Activated naive CD8-positive, alpha-beta T cell treated with anti-CD3 and anti-CD28 coated beads for 36 hours (primary cell): ENCODE measurements at regions not wholly inside any gene's neighbourhood (a gene's known extent, or its start where the extent isn't known, plus 50 kb on each side); places are given as distances from the start of the nearest gene placed in this dataset.

Experiments
- DNase-seq: peaks from one replicate; pipeline ENCODE4 v3.0.0; 2021
- H3K27ac Mint-ChIP-seq: one replicate; pipeline ENCODE4 v1.8.0; 2022; ENCODE audit warnings: mild to moderate bottlenecking, moderate library complexity, mixed read lengths
- H3K27me3 Mint-ChIP-seq: one replicate; pipeline ENCODE4 v1.8.0; 2022; ENCODE audit warnings: mild to moderate bottlenecking, mixed read lengths
- H3K36me3 Mint-ChIP-seq: one replicate; pipeline ENCODE4 v1.8.0; 2021; ENCODE audit warnings: mild to moderate bottlenecking, mixed read lengths
- H3K4me1 Mint-ChIP-seq: one replicate; pipeline ENCODE4 v1.8.0; 2021; ENCODE audit warnings: mixed read lengths
- H3K4me3 Mint-ChIP-seq: one replicate; pipeline ENCODE4 v1.8.0; 2022; ENCODE audit warnings: mild to moderate bottlenecking, moderate library complexity, mixed read lengths
- H3K9me3 Mint-ChIP-seq: one replicate; pipeline ENCODE4 v1.8.0; 2022; ENCODE audit warnings: mixed read lengths

- Mint-ChIP-seq H3K27ac (no peak overlapping the region), H3K36me3 (no peaks in the 10 kb centered on the region)
Observed at GRCh38 chr11:127424661-127425060, 424.1 kb upstream of the KIRREL3 start.

DNA sequence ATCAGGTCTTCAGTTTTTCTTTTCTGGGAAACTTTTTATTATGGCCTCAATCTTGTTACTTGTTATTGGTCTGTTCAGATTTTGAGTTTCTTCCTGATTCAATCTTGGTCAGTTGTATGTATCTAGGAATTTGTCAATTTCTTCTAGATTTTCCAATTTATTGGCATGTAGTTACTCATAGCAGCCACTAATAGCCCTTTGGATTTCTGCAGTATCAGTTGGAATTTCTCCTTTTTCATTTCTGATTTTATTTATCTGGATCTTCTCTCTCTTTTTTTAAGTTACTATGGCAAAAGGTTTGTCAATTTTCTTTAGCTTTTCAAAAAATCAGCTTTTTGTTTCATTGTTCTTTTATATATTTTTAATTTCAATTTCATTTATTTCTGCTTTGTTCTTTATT lies 419.6 kb upstream of the KIRREL3 start:
- H3K9me3 Mint-ChIP-seq = no peaks in the 10 kb centered on the region

More at GRCh38 chr11:127424661-127425060, 424.1 kb upstream of the KIRREL3 start:
- Mint-ChIP-seq H3K9me3 (no peaks in the 10 kb centered on the region), H3K27me3 (no peaks in the 10 kb centered on the region), H3K4me3 (no peak overlapping the region), H3K4me1 (no peaks in the 10 kb centered on the region)
- no peak for DNase-seq

DNA sequence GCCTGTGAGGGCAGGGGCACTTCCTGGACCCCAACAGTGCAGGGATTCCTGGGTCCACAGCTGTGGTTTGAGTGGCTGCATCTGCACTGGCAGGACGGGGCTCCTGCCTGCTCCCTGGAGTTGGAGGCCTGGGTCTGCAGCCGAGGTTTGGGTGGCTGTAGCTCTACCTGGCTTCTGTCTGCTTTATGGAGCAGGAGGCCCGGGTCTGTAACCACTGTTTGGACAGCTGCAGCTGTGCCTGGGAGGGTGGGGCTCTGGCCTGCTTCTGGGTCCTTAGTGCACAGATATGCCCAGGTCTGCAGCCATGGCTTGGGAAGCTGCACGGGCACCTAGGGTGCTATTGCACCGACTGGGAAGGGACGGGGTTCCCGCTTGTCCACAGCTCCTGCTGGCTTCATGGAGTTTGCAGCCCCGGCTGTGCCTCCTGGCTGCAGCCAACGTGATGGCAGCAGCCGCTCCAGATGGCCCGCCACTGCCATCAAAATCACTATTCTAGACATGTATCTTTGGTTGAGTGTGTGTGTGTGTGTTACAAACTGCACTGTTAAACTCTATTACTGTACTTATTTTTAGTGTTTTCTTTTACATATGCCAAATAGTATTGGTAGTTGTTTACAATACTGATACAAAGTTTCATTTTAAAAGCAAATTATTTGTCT lies 412.3 kb upstream of the KIRREL3 start:
- DNase-seq = no peak
- no peaks in the 10 kb centered on the region for H3K36me3 Mint-ChIP-seq
- H3K9me3 Mint-ChIP-seq = peaks cover 8% of the 10 kb centered on the region
- no peaks in the 10 kb centered on the region for H3K4me1 Mint-ChIP-seq
- H3K4me3 Mint-ChIP-seq = no peak overlapping the region
- no peaks in the 10 kb centered on the region for H3K27me3 Mint-ChIP-seq
- H3K27ac Mint-ChIP-seq = no peak overlapping the region

More for the DNA sequence above, 419.6 kb upstream of the KIRREL3 start:
- no peak overlapping the region for H3K4me3 Mint-ChIP-seq
- no peak overlapping the region for H3K27ac Mint-ChIP-seq
- no peak for DNase-seq
- no peaks in the 10 kb centered on the region for H3K27me3 Mint-ChIP-seq
- no peaks in the 10 kb centered on the region for H3K4me1 Mint-ChIP-seq
- H3K36me3 Mint-ChIP-seq = no peaks in the 10 kb centered on the region

- H3K27ac Mint-ChIP-seq = no peak overlapping the region
- H3K27me3 Mint-ChIP-seq = no peaks in the 10 kb centered on the region
- no peaks in the 10 kb centered on the region for H3K4me1 Mint-ChIP-seq
- DNase-seq = no peak
- H3K9me3 Mint-ChIP-seq = peaks cover 8% of the 10 kb centered on the region
- H3K36me3 Mint-ChIP-seq = no peaks in the 10 kb centered on the region
- no peak overlapping the region for H3K4me3 Mint-ChIP-seq
Observed at GRCh38 chr11:127412234-127412633, 411.7 kb upstream of the KIRREL3 start.

DNA sequence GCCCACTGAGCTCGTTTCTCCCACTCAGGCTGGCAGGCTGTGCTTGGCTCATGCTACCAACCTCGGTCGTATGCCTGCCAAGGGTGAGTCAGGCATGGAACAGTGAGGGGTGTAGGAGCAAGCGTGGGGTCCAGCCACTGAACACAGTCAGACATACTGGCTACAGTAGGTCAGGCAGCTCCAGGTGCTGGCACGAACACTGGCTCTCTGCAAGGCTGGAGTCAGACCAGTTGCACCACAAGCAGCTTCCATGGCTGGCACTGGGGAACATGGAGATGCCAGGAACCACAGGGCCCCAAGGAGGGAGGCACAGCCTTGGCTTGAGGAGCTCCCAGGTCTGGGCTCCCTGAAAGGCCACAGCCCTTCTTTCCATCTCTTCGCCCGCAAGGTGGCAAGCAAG lies 410.7 kb upstream of the KIRREL3 start:
- Mint-ChIP-seq H3K9me3 (peaks cover 8% of the 10 kb centered on the region), H3K4me3 (no peak overlapping the region), H3K27me3 (no peaks in the 10 kb centered on the region), H3K4me1 (no peaks in the 10 kb centered on the region), H3K36me3 (no peaks in the 10 kb centered on the region), H3K27ac (no peak overlapping the region)
- DNase-seq = no peak

DNA sequence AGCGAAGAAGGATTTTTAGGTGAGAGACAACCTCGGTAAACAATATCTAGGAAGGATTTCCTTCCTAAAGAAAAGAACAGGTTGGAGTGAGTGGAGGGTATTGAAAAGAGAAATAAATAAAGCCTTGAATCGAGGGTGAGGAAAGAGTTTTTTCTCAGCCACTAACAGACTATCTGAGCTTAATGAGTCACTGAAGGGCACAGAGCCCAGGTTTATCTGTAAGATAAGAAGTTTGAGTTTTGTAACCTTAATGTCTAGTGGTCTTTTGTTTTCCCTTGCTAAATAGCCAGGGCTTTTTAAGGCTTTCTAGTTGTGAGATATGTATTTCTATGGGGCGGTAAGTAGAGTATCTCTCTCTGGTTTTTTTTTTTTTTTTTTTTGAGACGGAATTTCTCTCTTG lies 394.5 kb upstream of the KIRREL3 start:
- Mint-ChIP-seq H3K4me1 (no peaks in the 10 kb centered on the region), H3K27me3 (peaks cover 9% of the 10 kb centered on the region), H3K27ac (no peak overlapping the region), H3K36me3 (no peaks in the 10 kb centered on the region), H3K4me3 (no peak overlapping the region), H3K9me3 (peaks cover 5% of the 10 kb centered on the region)
- no peak for DNase-seq

DNA sequence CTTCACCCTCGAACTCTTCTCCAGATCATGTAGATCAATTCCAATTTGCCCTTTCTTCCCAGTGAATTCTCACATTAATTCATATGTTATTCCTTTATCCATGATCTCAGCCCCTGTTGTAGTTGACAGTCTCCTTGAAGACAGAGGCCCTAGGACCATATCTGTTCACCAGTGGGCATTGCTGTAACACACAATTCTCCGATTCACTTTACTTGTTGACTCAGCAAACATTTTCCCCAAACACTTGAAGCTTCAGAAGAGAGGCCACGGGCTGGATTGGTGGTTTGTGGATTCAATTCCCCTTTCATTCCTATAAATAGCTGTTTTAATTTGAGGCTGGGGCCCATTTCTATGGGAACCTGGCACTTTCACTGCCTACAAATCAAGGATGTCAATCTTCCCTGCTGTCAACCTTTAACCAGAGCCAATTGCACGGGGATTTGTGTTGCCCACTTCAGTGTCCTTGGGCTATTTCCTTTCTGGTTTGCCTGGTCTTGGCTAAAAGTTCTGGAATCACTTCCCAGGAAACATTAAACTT lies 393.0 kb upstream of the KIRREL3 start:
- Mint-ChIP-seq H3K27ac (no peak overlapping the region), H3K36me3 (no peaks in the 10 kb centered on the region), H3K9me3 (peaks cover 3% of the 10 kb centered on the region), H3K4me1 (no peaks in the 10 kb centered on the region), H3K27me3 (peaks cover 11% of the 10 kb centered on the region), H3K4me3 (no peak overlapping the region)
- no peak for DNase-seq

DNA sequence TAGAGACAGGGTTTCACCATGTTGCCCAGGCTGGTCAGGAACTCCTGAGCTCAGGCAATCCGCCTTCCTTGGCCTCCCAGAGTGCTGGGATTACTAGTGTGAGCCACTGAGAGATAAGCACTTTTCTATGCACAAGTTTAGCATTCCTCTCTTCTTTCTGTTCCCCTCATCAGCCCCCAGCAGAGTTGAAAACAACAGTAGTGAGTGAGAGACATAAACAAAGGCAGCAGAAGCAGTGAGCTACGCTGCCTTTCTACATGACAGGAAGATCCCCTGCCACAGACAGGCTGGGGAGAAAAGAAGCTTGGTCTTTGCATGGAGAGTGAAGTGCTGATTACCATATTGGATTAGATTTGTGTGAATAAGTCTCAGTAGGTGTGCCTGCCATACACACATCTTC lies 392.0 kb upstream of the KIRREL3 start:
- Mint-ChIP-seq H3K27me3 (peaks cover 11% of the 10 kb centered on the region), H3K27ac (no peak overlapping the region), H3K4me3 (no peak overlapping the region), H3K9me3 (peaks cover 3% of the 10 kb centered on the region), H3K4me1 (no peaks in the 10 kb centered on the region), H3K36me3 (no peaks in the 10 kb centered on the region)
- DNase-seq = no peak

- peaks cover 5% of the 10 kb centered on the region for H3K27me3 Mint-ChIP-seq
- no peak for DNase-seq
- H3K4me3 Mint-ChIP-seq = no peak overlapping the region
- peaks cover 3% of the 10 kb centered on the region for H3K9me3 Mint-ChIP-seq
- H3K27ac Mint-ChIP-seq = no peak overlapping the region
- H3K4me1 Mint-ChIP-seq = no peaks in the 10 kb centered on the region
- H3K36me3 Mint-ChIP-seq = no peaks in the 10 kb centered on the region
Observed at GRCh38 chr11:127390465-127390864, 389.9 kb upstream of the KIRREL3 start.

DNA sequence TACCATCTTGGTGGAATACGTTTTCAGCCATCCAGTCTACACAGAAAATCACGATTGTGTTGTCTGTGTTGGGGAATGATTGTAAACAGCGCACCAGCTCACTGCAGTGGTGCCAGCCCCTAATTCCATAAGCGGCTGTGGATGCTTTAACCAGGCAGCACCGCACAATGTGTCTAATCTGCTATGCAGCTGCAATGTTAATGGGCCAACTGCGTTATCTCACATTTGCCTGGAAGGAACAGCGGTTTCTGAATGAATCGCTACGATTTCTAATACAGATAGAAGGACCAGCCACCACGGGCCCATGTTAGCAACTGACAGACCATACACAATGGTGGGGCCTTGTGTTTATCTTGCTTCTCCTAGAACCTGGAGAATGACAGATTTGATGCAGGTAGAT lies 384.5 kb upstream of the KIRREL3 start:
- H3K4me3 Mint-ChIP-seq = no peak overlapping the region
- no peaks in the 10 kb centered on the region for H3K4me1 Mint-ChIP-seq
- no peak overlapping the region for H3K27ac Mint-ChIP-seq
- H3K27me3 Mint-ChIP-seq = peaks cover 6% of the 10 kb centered on the region
- DNase-seq = no peak
- no peaks in the 10 kb centered on the region for H3K9me3 Mint-ChIP-seq
- H3K36me3 Mint-ChIP-seq = no peaks in the 10 kb centered on the region

- Mint-ChIP-seq H3K4me1 (no peaks in the 10 kb centered on the region), H3K27me3 (peaks cover 5% of the 10 kb centered on the region), H3K36me3 (no peaks in the 10 kb centered on the region), H3K4me3 (no peak overlapping the region), H3K27ac (no peak overlapping the region), H3K9me3 (no peaks in the 10 kb centered on the region)
- DNase-seq = no peak
Observed at GRCh38 chr11:127383026-127383425, 382.5 kb upstream of the KIRREL3 start.

DNA sequence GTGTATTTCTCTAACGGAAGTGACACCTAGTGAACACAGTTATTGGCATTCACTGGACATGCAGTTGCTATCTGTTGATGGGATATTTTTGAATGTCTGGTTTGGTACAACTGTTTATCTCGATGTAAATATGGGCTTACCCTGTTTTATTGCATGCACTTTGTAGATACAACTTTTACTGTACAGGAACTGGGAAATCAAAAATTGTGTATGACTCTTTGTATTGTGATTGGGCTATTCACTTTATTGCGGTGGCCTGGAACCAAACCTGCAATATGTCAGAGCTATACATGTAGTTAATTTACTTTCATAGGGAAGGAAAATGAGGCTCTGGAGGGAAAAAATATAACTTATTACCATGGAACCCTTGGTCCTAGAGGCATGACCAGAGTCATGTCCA lies 380.7 kb upstream of the KIRREL3 start:
- Mint-ChIP-seq H3K4me3 (no peak overlapping the region), H3K27me3 (peaks cover 5% of the 10 kb centered on the region), H3K9me3 (no peaks in the 10 kb centered on the region), H3K36me3 (no peaks in the 10 kb centered on the region), H3K27ac (no peak overlapping the region), H3K4me1 (no peaks in the 10 kb centered on the region)
- DNase-seq = no peak

DNA sequence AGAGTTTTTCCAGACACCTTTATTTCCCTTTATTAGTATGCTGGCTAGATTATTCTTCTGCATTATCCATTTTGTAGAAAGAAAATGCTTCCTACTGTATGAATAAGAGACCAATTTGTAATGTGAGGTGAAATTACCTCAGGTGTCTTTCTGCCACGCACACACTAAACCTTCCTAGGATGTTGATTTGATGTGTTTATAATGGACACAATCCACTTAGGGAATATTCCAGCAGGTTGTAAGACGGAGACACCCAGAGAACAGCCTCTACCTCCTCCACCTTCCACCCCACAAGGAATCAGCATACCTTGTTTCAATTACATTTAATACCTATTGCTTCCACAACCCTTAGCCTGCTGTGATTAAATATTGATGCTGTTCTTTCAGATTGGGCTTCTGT lies 379.1 kb upstream of the KIRREL3 start:
- no peak for DNase-seq
- H3K4me3 Mint-ChIP-seq = no peak overlapping the region
- H3K36me3 Mint-ChIP-seq = no peaks in the 10 kb centered on the region
- H3K27me3 Mint-ChIP-seq = peaks cover 5% of the 10 kb centered on the region
- no peaks in the 10 kb centered on the region for H3K4me1 Mint-ChIP-seq
- no peak overlapping the region for H3K27ac Mint-ChIP-seq
- H3K9me3 Mint-ChIP-seq = no peaks in the 10 kb centered on the region

- Mint-ChIP-seq H3K9me3 (no peaks in the 10 kb centered on the region), H3K4me3 (no peak overlapping the region), H3K27ac (no peak overlapping the region), H3K36me3 (no peaks in the 10 kb centered on the region), H3K4me1 (no peaks in the 10 kb centered on the region), H3K27me3 (no peaks in the 10 kb centered on the region)
- no peak for DNase-seq
Observed at GRCh38 chr11:127376301-127376700, 375.7 kb upstream of the KIRREL3 start.

DNA sequence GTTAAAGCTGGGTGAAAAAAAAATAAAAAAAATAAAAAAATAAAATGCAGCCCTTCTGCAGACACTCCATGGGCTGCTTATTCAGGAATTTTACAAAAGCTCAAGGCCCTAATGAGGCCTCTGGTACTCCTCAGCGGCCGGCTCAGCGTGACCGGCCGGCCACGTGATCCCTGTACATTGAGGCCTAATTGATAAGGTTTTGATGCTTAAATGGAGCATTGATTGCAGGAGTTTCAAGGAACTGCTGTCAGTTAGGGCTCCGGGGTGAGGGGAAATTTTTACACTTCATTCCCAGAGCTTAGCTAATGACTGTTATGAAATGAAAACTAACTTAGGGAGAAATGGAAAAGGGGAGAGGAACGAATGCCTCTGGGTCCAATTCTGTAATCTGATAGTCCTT lies 368.8 kb upstream of the KIRREL3 start:
- H3K4me1 Mint-ChIP-seq = no peaks in the 10 kb centered on the region
- H3K4me3 Mint-ChIP-seq = no peak overlapping the region
- no peak overlapping the region for H3K27ac Mint-ChIP-seq
- no peaks in the 10 kb centered on the region for H3K36me3 Mint-ChIP-seq
- no peaks in the 10 kb centered on the region for H3K27me3 Mint-ChIP-seq
- DNase-seq = no peak
- no peaks in the 10 kb centered on the region for H3K9me3 Mint-ChIP-seq

- H3K9me3 Mint-ChIP-seq = no peaks in the 10 kb centered on the region
- H3K4me1 Mint-ChIP-seq = no peaks in the 10 kb centered on the region
- no peak overlapping the region for H3K4me3 Mint-ChIP-seq
- peaks cover 6% of the 10 kb centered on the region for H3K27me3 Mint-ChIP-seq
- H3K27ac Mint-ChIP-seq = no peak overlapping the region
- no peaks in the 10 kb centered on the region for H3K36me3 Mint-ChIP-seq
- DNase-seq = no peak
Observed at GRCh38 chr11:127362754-127363308, 362.3 kb upstream of the KIRREL3 start.
